DND-41 (cell line): ENCODE measurements at regions not wholly inside any gene's neighbourhood (a gene's known extent, or its start where the extent isn't known, plus 50 kb on each side); places are given as distances from the start of the nearest gene placed in this dataset.

ENCODE experiments used
- CTCF ChIP-seq: IDR thresholded peaks from 2 replicates; pipeline ENCODE4 v1.5.1; 2012; ENCODE audit warnings: borderline replicate concordance, low read length, moderate library complexity, mild to moderate bottlenecking; ENCODE audit not compliant: poor library complexity, severe bottlenecking; ENCODE audit errors: extremely low read depth
- EZH2 ChIP-seq: IDR thresholded peaks from 3 replicates; pipeline ENCODE4 v1.6.1; 2012; ENCODE audit warnings: borderline replicate concordance, low read depth, mild to moderate bottlenecking, moderate library complexity, low read length, inconsistent platforms; ENCODE audit not compliant: severe bottlenecking

DNA sequence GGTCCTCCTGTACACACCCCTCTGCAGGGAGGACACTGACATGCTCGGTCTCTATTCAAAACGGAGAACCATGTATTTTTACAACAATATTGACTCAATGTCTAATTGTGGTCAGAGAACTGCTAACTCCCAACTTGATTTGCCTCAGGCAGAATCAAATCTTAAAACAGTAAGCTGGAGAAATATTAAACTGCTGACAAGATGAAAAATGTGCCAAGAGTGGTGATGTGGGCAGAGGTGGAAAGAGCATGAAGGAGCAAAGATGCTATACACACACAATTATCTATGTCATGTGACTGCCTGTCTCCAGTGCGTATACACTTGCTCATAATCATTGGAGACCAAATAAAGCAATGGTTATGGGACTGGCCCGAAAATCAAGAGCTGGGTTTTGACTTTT is 556.1 kb upstream of the ZNF608 start:
- TF ChIP-seq EZH2 (no peak), CTCF (no peak)
